Frontal cortex (tissue), 3 donors: ENCODE measurements at regions not wholly inside any gene's neighbourhood (a gene's known extent, or its start where the extent isn't known, plus 50 kb on each side); places are given as distances from the start of the nearest gene placed in this dataset.

Source experiments
- DNase-seq, 2 donors: peaks; one replicate each; pipeline ENCODE4 v3.0.0; 2012; ENCODE audit warnings: low spot score in 2 of 2
- FAIRE-seq: peaks from 2 replicates; lab custom pipeline; 2012; peaks lifted over from hg19 to GRCh38; lab: Jason Lieb, UNC
- donor health status: control.
- donor health status: control.
- donor health status: control.

DNA sequence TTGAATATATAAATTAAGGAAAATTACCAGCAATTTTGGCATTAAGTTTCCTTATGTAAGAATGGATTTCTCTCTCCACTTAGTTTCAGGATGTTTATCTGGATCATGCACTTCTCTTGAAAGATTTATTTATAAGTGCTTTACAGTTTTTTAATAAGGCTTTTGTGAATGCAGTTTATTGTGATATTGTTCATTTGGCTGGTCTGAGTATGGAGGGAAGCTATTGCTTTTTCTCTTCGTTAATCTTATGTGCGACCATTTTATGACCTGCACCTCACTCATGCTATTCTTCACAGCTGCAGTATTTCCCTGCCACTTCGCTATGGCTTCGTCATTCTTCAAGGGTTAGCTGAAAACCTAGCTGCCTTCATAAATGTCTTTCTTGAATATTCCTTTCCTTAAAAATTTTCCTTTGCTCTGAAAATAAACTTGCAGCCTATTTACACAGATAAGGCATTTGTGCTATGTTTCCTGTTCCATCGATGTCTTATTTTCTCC lies 233.4 kb downstream of the SOCS6 start:
- no peak for FAIRE-seq
- DNase-seq, result no peak

- no peak for FAIRE-seq
- no peak for DNase-seq
Measured at GRCh38 chr18:70520867-70521266, 232.0 kb downstream of the SOCS6 start.

DNA sequence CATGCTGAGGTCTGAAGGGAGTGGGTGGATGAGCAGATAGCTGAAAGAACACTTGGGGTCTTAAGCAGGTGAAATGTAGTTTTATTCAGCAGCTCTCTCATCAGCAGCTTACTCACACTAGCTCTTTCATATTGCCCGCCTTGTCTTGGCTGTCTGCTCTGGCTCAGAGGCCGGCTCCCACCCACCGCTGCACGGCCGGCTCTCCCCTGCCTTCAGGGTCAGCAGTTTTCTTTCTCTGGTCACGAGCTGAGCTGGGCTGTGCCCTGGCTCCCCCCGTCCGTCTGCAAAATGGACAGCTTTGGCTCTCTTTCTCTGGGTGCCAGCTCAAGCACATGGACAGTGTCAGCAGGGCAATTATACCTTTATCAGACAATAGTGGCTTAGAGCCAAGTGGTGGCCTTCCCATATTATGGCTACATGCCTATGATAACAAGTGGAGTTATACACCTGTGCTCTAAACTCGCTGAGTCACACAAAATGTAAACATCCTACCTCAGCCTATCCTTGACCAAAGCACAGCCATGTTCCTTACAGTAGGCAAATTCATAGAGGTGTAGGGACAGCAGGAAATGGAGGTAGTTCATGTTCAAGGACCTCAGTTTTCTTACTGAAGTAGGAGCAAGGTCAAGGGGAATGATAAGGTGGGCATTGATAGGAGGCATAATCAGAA lies 224.8 kb downstream of the SOCS6 start:
- DNase-seq, result no peak
- FAIRE-seq, result no peak

GRCh38 chr18:70507970-70508369 lies 219.1 kb downstream of the SOCS6 start:
- no peak for DNase-seq
- FAIRE-seq, result no peak

DNA sequence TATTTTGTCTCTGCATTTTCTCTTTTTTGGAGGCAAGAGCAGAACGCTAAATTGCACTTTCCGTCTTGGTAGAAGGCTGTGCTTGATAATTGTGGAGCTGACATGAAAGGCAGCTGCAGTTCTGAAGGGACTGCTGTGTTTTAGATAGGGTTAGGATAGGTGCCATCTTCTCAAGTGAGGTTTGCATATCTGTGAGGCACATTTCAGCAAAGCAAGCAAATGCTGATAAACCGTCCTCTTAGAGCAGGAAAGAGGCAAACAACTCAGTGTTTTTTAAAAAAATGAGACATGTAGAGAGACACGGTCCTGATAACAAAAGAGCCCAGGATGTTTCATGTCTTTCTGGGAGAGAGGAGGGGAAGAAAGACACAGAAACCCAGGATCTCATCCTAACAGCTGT lies 217.7 kb downstream of the SOCS6 start:
- no peak for DNase-seq

DNA sequence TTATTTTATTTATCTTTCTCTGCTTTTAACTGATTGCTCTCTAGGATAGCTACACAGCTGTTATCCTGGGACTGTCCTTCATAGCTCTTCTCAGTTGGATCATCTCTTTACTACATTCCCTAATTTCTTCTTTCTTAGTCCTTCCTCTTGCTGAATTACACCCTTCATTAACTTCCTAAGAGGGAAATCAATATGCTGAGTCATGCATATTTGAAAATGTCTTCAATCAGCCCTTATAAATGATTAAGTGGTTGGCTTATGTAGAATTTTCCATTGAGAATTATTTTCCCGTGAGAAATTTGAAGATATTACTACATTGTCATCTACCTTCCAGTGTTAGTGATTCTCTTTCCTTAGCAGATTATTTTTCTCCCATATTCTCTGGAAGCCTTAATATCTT lies 214.2 kb downstream of the SOCS6 start:
- FAIRE-seq, result no peak
- no peak for DNase-seq

More for the DNA sequence above, 217.7 kb downstream of the SOCS6 start:
- FAIRE-seq, result no peak

GRCh38 chr18:70501358-70501757 lies 212.5 kb downstream of the SOCS6 start:
- DNase-seq (no peak), FAIRE-seq (no peak)

DNA sequence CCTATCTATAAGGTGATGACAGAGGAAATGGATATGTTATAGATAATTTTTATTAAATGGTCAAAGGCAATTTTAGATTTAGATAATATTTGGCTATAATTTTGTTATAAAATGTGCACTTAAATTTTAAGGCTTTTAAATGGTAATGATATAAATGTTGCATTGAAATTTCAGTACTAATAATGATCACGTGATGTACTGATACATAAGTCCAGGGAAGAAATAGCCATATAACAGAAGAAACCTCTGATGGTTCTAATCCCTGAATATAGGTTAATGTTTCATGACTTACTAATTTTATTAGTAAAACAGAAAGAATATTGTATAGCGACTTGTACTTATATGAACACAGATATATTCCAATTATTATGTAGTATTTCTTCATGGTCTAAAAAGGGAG lies 211.9 kb downstream of the SOCS6 start:
- FAIRE-seq (peak; percentile 30), DNase-seq (no peak)

GRCh38 chr18:70499218-70499691 lies 210.4 kb downstream of the SOCS6 start:
- no peak for DNase-seq
- FAIRE-seq, result no peak

DNA sequence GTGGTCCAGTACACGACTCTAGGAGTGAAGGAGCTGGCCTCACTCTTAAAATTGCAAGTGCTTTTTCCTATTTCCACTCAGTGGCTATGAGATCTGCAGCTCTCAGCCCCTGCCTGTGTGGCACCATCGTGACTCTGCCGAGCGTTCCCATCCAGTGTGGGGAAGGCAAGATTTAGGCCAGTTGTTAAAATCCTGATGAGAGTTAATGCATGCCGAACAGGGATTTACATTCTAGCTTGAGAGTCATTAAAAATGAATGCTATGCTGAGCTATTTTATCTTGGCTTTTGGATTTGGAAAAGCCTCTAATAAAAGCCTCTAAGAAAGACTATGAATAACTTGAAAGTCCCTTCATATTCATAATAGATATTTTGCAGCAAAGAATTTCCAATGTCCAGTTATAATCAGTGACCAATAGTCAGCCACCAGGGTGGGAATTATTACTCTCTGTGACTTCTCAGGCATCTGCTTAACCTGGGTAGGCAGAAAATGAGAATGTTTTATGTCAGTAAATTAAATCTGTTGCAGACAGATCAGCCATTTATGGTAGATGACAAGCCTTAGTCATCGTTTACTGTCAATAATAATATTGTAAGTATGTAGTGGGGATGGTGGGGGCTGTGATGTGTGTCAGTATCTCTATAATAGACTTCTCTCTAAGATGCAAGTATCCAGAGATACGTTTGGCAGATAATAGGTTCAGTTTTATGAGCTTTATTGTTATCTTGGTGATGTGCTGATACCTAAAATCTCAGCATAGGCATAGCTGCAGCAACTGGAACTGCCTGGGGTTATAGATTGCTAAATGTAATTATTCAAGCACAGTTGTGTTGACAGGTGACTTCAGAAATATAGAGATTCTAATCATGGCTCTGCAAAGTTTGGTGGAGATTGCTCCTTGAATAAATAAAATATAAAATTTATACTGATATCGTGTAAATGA lies 207.8 kb downstream of the SOCS6 start:
- DNase-seq (no peak), FAIRE-seq (no peak)

GRCh38 chr18:70494524-70494923 lies 205.7 kb downstream of the SOCS6 start:
- no peak for FAIRE-seq
- no peak for DNase-seq

DNA sequence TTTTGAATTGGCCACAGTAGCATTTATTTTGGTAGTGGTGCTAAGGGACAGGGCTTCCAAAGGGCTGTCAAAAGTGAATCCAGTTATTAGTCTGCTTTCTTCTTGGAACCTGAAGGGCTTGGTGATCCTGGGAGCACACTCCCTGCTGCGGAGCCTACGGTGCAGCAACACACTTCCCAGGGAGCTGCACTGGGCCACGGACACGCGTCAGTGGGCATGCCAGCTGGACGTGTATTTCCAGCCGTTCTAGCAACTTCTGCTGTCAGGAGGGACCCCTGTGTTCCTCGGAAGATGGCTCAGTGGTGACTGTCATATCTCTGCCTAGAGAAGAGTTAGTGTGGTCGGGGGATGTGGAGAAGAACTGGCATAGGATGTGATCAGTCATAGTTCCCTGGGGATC lies 204.6 kb downstream of the SOCS6 start:
- DNase-seq, result no peak
- no peak for FAIRE-seq

DNA sequence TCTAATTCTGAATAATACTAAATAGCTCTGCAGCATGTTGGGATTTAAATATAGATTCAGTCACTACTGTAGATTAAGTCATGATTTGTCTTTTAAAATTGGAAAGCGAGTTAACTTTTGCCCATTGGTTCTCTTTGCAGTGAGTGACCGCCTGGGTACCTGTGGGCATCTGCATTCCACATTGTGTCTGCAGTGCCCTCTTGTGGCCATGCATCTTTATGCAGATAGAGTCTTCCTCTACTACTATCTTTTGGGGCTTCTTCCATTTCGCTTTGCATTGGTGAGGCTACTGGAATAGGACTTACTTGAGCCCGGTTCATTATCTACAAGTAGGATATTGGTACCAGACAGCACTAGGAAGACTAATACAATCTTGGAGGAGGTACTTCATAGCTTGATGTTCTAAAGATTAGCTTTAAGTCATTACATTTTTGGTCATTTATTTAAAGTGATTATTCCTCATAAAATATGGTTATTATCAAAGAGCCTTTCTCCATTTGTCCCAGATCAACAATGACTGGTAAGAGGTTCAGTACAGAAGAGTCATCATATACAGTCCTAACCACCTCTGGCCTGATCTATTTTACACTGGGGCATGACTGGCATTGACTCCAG lies 203.0 kb downstream of the SOCS6 start:
- FAIRE-seq (peak; percentile 66), DNase-seq (peak; percentile 24 to 42)

- FAIRE-seq (peak; percentile 89), DNase-seq (peak in 1 of 2 donors; percentile 30)
Measured at GRCh38 chr18:70489986-70490933, 201.4 kb downstream of the SOCS6 start.

GRCh38 chr18:70489571-70489970 lies 200.7 kb downstream of the SOCS6 start:
- no peak for DNase-seq
- FAIRE-seq, result no peak

GRCh38 chr18:70469916-70470315 lies 181.1 kb downstream of the SOCS6 start:
- FAIRE-seq (no peak), DNase-seq (no peak)

GRCh38 chr18:70468861-70469547 lies 180.2 kb downstream of the SOCS6 start:
- DNase-seq (no peak), FAIRE-seq (peak; percentile 87)

GRCh38 chr18:70464343-70465114 lies 175.7 kb downstream of the SOCS6 start:
- FAIRE-seq, result no peak
- DNase-seq, result peak; percentile 74 to 82
